VCaP (cell line): ENCODE measurements at regions not wholly inside any gene's neighbourhood (a gene's known extent, or its start where the extent isn't known, plus 50 kb on each side); places are given as distances from the start of the nearest gene placed in this dataset.

Source experiments
- H3K27ac ChIP-seq: fragments of 450-650 bp; 2 replicates; pipeline ENCODE4 v1.5.1; 2017
- CTCF ChIP-seq: fragments of 450-650 bp; conservative IDR thresholded peaks from 2 replicates; pipeline ENCODE4 v1.5.1; 2017; ENCODE audit warnings: mild to moderate bottlenecking, moderate library complexity

- H3K27ac ChIP-seq = no peak overlapping the region
- no peak for TF ChIP-seq CTCF
Measured at GRCh38 chr2:207463433-207463832, 66.3 kb upstream of the CREB1 start.

GRCh38 chr2:207464007-207464406 lies 65.8 kb upstream of the CREB1 start:
- no peak for TF ChIP-seq CTCF
- no peak overlapping the region for H3K27ac ChIP-seq

- no peak overlapping the region for H3K27ac ChIP-seq
- TF ChIP-seq CTCF = no peak
Measured at GRCh38 chr2:207465894-207466293, 63.9 kb upstream of the CREB1 start.

- no peak for TF ChIP-seq CTCF
- H3K27ac ChIP-seq = no peak overlapping the region
Measured at GRCh38 chr2:207467716-207468347, 61.9 kb upstream of the CREB1 start.

GRCh38 chr2:207468488-207468887 lies 61.3 kb upstream of the CREB1 start:
- TF ChIP-seq CTCF = no peak
- H3K27ac ChIP-seq = no peak overlapping the region

- H3K27ac ChIP-seq = peak overlapping the region; percentile 2; the same call in 1 of the 2 replicates
Measured at GRCh38 chr2:207469451-207469850, 60.3 kb upstream of the CREB1 start.

GRCh38 chr2:207469943-207470729 lies 59.6 kb upstream of the CREB1 start:
- peak overlapping the region; percentile 2; the same call in 1 of the 2 replicates for H3K27ac ChIP-seq
- TF ChIP-seq CTCF = no peak

More at GRCh38 chr2:207469451-207469850, 60.3 kb upstream of the CREB1 start:
- no peak for TF ChIP-seq CTCF
